ENCODE measurements at regions not wholly inside any gene's neighbourhood (a gene's known extent, or its start where the extent isn't known, plus 50 kb on each side); places are given as distances from the start of the nearest gene placed in this dataset.

- no peak for TF ChIP-seq TAF7 (optimal IDR thresholded peaks at IDR 0.05; ENCODE audit: borderline replicate concordance, low read depth, low read length)
- no peak for TF ChIP-seq CEBPB (IDR thresholded peaks at IDR 0.05; ENCODE audit: low read depth, low read length)
- no peak for TF ChIP-seq ZNF274 (IDR thresholded peaks at IDR 0.05; ENCODE audit: borderline replicate concordance, extremely low read depth, low read length)
These were observed 174.4 kb upstream of the HS3ST3A1 start (continued) for GRCh38 chr17:13776027-13776551.

Measured in H1 (cell line).